ENCODE measurements at regions not wholly inside any gene's neighbourhood (a gene's known extent, or its start where the extent isn't known, plus 50 kb on each side); places are given as distances from the start of the nearest gene placed in this dataset.

DNA sequence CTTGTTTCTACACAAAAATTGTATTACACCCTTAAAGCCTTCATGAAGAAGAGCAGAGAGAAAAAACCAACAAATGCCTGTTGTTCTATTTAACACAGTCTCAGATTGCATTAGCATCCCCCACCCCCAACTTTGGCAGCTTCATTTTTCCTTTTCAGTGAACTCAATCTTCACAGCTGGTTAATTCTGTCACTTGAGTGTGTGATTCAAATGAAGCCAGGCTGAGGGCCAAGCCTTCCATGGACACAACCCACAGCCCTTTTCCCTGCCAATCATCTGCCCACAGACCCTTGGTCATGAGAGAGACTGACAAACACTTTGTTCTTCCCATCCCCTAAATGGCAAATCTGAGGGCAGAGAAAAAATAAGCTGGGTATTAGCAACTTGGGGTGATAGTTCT lies 217.5 kb upstream of the NMUR2 start:
- DNase-seq (ENCODE audit: low spot score), result no peak
- TF ChIP-seq, protein P1, sequence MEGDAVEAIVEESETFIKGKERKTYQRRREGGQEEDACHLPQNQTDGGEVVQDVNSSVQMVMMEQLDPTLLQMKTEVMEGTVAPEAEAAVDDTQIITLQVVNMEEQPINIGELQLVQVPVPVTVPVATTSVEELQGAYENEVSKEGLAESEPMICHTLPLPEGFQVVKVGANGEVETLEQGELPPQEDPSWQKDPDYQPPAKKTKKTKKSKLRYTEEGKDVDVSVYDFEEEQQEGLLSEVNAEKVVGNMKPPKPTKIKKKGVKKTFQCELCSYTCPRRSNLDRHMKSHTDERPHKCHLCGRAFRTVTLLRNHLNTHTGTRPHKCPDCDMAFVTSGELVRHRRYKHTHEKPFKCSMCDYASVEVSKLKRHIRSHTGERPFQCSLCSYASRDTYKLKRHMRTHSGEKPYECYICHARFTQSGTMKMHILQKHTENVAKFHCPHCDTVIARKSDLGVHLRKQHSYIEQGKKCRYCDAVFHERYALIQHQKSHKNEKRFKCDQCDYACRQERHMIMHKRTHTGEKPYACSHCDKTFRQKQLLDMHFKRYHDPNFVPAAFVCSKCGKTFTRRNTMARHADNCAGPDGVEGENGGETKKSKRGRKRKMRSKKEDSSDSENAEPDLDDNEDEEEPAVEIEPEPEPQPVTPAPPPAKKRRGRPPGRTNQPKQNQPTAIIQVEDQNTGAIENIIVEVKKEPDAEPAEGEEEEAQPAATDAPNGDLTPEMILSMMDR (IDR thresholded peaks at IDR 0.05; ENCODE audit: borderline replicate concordance, control extremely low read depth, extremely low read depth, insufficient read depth, missing control alignments), result no peak
- in situ Hi-C loops (cut with MboI; ENCODE audit: low sequenced_read_pairs, unreplicated experiment), result no loop called here

DNA sequence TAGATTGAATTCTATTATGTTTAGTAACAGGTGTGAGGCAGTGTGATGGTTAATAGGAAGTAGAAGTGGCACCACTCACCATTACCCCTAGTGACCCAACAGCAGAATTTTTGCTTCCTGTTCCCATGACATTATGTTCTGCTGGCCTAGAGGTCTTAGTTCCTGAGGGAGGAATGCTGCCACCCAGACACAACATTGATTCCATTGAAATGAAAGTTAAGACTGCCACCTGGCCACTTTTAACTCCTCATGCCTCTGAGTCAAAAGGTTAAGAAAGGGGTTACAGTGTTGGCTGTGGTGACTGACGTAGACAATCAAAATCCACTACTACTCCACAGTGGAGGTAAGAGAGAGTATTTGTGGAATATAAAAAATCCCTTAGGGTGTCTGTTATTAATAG lies 218.9 kb upstream of the NMUR2 start:
- DNase-seq (ENCODE audit: low spot score), result no peak

DNA sequence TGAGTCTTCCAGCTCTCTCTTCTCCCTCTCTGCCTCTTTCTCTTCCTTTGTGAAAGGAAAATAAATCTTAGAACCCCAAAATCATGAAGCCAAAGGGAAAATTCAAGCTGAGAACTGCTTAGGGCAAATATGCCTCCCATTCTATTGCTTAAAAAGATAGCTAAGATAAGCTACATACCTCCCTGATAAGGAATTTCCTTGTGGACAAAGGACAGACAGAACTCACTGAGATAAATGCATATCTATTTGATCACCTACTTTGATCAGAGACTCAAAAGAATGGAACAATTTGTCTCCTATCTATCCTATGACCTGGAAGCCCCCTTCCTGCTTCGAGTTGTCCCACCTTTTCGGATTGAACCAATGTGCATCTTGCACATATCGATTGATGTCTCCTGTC lies 220.6 kb upstream of the NMUR2 start:
- TF ChIP-seq, protein P1 (IDR thresholded peaks at IDR 0.05; ENCODE audit: borderline replicate concordance, control extremely low read depth, extremely low read depth, insufficient read depth, missing control alignments), result no peak
- in situ Hi-C loops (cut with MboI; ENCODE audit: low sequenced_read_pairs, unreplicated experiment), result no loop called here
- no peak for DNase-seq (ENCODE audit: low spot score)

More for the DNA sequence above, 218.9 kb upstream of the NMUR2 start:
- TF ChIP-seq, protein P1 (IDR thresholded peaks at IDR 0.05; ENCODE audit: borderline replicate concordance, control extremely low read depth, extremely low read depth, insufficient read depth, missing control alignments), result no peak
- in situ Hi-C loops (cut with MboI; ENCODE audit: low sequenced_read_pairs, unreplicated experiment), result no loop called here

DNA sequence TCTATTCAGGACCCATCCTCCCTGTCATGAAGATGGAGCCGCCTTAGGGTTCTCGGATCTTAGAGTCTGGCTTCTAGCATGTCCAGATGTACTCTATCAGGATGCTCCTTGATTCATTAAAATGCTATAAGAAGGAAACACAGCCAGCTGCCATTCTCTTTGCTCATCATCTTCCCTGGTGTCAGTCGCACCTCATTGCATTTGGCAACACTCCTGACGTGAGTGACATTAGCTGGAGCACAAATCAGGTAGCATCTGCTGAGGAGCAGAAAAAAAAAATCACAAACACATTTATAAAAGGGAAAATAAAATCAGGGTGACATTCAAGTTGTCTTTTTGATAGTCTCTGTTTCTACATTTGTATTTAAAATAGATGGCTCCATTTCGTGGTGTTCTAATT lies 226.1 kb upstream of the NMUR2 start:
- TF ChIP-seq, protein P1 (IDR thresholded peaks at IDR 0.05; ENCODE audit: borderline replicate concordance, control extremely low read depth, extremely low read depth, insufficient read depth, missing control alignments), result no peak
- DNase-seq (ENCODE audit: low spot score), result no peak
- in situ Hi-C loops (cut with MboI; ENCODE audit: low sequenced_read_pairs, unreplicated experiment), result no loop called here

DNA sequence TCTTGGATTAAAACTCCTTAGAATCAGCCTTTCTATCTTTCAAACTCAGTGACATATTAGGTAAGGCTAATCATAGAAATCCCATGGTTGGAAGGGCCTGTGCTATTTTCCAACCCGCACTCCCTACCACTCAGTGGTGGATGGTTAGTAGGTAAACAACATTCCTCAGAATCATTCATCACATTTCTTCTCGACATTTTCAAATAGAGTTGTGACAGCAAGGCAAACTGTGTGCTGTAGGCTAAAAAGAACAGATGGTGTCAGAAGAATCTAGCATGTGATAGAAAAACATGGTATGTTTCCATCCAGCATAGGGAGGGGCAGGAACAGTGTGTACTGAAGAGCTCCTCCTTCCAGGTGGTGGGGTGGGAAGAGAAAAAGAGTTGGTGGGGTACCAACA lies 227.3 kb upstream of the NMUR2 start:
- TF ChIP-seq, protein P1 (IDR thresholded peaks at IDR 0.05; ENCODE audit: borderline replicate concordance, control extremely low read depth, extremely low read depth, insufficient read depth, missing control alignments), result no peak
- DNase-seq (ENCODE audit: low spot score), result no peak
- in situ Hi-C loops (cut with MboI; ENCODE audit: low sequenced_read_pairs, unreplicated experiment), result no loop called here

DNA sequence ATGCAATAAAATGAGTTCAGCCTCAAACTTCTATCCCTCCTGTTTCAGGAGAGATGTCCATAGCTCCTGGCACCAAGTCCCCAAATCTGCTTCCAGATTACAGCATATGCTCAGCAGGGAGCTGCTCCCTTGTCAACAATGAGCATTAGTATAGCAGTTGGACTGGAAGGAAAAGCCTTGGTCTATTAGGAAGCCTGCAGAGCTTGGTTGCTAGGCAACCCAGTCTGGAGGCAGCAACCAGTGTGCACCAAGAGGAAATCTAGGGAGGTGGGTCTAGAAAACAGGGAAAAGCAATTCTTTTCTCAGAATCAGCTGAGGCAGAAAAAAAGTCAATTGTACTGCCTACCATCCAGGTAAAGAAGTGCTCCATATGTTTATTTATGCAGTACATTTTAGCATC lies 229.5 kb upstream of the NMUR2 start:
- in situ Hi-C loops (cut with MboI; ENCODE audit: low sequenced_read_pairs, unreplicated experiment), result no loop called here
- DNase-seq (ENCODE audit: low spot score), result no peak
- TF ChIP-seq, protein P1 (IDR thresholded peaks at IDR 0.05; ENCODE audit: borderline replicate concordance, control extremely low read depth, extremely low read depth, insufficient read depth, missing control alignments), result no peak
